ENCODE measurements at regions not wholly inside any gene's neighbourhood (a gene's known extent, or its start where the extent isn't known, plus 50 kb on each side); places are given as distances from the start of the nearest gene placed in this dataset.
"Not testable (repeated sequence)": the region's sequence is repeated elsewhere in the genome, so short reads cannot be mapped to it uniquely, and the experiment has no call there.

- not testable (repeated sequence) for TF ChIP-seq CTCF, POLR2AphosphoS5, EP300 (IDR thresholded peaks at IDR 0.05)
These were observed 311.9 kb upstream of the PLGLB2 start for GRCh38 chr2:87436007-87436406.
